ENCODE measurements at regions not wholly inside any gene's neighbourhood (a gene's known extent, or its start where the extent isn't known, plus 50 kb on each side); places are given as distances from the start of the nearest gene placed in this dataset.

DNA sequence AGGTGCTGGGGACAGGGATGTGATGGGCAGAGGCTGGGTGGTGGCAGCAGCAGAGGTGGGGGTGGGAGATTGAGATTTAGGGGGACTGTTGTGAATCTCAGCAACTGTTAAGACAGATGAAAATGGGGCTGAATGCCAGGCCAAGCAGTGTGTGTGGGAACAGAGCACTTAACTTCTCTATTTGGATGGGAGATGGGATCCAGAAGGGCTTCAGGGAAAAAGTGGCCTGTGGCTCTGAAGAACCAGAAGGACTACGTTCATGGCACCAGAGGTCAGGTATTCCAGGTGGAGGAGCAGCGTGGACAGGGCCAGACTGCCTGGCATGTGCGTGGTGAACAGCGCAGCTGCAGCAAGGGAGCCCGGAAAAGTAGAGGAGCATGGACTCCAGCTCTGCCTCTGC, 82.6 kb upstream of the SYT13 start:
- intact Hi-C loops (cut with DNase I; ENCODE audit: low total_unique reads), result no loop called here
- TF ChIP-seq, protein P1, sequence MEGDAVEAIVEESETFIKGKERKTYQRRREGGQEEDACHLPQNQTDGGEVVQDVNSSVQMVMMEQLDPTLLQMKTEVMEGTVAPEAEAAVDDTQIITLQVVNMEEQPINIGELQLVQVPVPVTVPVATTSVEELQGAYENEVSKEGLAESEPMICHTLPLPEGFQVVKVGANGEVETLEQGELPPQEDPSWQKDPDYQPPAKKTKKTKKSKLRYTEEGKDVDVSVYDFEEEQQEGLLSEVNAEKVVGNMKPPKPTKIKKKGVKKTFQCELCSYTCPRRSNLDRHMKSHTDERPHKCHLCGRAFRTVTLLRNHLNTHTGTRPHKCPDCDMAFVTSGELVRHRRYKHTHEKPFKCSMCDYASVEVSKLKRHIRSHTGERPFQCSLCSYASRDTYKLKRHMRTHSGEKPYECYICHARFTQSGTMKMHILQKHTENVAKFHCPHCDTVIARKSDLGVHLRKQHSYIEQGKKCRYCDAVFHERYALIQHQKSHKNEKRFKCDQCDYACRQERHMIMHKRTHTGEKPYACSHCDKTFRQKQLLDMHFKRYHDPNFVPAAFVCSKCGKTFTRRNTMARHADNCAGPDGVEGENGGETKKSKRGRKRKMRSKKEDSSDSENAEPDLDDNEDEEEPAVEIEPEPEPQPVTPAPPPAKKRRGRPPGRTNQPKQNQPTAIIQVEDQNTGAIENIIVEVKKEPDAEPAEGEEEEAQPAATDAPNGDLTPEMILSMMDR (IDR thresholded peaks at IDR 0.05), result no peak
- TF ChIP-seq POLR2AphosphoS5 (IDR thresholded peaks at IDR 0.05) (no peak), EP300 (IDR thresholded peaks at IDR 0.05) (no peak), POLR2A (IDR thresholded peaks at IDR 0.05) (no peak)
- WGBS, 5 donors, result 81 to 89% (median 86%) methylated on average over 5 of the region's 5 CpGs

DNA sequence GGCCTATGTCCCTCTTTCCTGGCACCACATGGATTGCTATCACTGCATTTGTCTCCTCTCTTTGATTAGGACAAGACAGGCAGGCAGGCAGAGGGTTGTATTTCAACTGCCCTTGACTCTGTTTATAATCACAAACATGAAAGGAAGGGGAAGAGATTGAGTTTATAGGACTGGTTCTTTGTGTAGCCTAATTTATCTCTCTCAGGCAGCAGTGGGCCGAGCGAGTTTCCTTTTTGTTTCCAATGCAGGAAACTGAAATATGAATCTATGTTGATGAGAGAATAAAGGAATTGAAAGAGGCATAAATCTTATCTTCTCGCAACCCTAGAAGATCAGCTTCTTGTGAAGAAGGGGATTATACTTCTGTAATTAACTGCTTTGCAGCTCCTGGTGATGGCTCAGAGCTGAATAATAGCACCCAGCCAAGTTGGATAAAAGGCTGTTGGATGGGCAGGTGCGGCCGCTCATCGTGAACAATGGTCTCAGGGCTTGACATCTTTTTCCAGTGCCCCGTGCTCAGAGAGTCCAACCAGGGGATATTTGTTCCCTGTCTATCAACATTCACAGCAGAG, 80.6 kb upstream of the SYT13 start:
- H3K4me3 ChIP-seq, result no peak overlapping the region
- peaks cover 0 to 9% (median 3%) of the 10 kb centered on the region in 4 donors for H3K4me1 ChIP-seq
- no peak overlapping the region for H3K27ac ChIP-seq
- no peaks in the 10 kb centered on the region for H3K36me3 ChIP-seq
- WGBS, 5 donors, result 57 to 71% (median 66%) methylated on average over 7 of the region's 7 CpGs
- H3K9me3 ChIP-seq, result no peaks in the 10 kb centered on the region
- DNase-seq, result no peak
- intact Hi-C loops (cut with DNase I; ENCODE audit: low total_unique reads), result no loop called here
- TF ChIP-seq POLR2A (IDR thresholded peaks at IDR 0.05) (no peak), EP300 (IDR thresholded peaks at IDR 0.05) (no peak), POLR2AphosphoS5 (IDR thresholded peaks at IDR 0.05) (no peak)
- TF ChIP-seq, protein P1 (IDR thresholded peaks at IDR 0.05), result no peak
- H3K27me3 ChIP-seq, result peaks cover 0 to 41% (median 17%) of the 10 kb centered on the region in 3 donors

More for the DNA sequence above, 82.6 kb upstream of the SYT13 start:
- no peak for DNase-seq
- H3K36me3 ChIP-seq, result no peaks in the 10 kb centered on the region
- H3K27ac ChIP-seq, result no peak overlapping the region
- H3K4me1 ChIP-seq, result peaks cover 0 to 10% (median 3%) of the 10 kb centered on the region in 4 donors
- no peaks in the 10 kb centered on the region for H3K9me3 ChIP-seq
- no peak overlapping the region for H3K4me3 ChIP-seq
- H3K27me3 ChIP-seq, result peaks cover 0 to 61% (median 17%) of the 10 kb centered on the region in 3 donors

DNA sequence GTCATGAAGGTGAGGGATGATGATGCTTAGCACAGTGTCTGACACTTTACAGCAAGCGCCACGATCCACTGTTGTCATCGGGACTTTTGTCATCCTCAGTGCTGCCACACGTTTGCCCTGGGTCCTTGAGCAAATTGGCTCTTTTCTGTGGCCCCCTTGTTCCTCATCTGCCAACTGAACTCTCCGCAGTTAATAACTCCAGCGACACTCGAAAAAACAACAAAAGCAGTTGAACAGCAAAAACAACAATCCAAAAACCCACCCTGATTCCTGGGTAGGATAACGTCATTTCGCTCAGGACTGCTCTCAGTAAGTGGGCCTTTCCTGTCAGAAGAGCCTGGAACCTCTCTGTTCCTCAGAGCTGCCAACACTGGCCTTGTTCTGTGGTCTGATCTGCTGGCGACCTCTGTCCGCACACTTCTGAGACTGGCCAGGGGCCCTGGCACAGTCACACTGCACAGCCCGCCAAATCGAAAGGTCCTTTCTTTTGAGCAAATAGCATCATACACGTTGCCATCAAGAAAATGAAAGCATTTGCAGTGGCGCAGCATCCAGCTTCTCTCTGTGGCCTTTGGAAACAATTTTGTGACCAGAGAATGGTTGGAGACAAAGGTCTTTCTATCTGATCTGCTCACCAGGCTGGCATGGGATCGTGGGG, 79.9 kb upstream of the SYT13 start:
- peak in 1 of 2 donors; percentile 27 for DNase-seq
- intact Hi-C loops (cut with DNase I; ENCODE audit: low total_unique reads), result no loop called here
- Histone ChIP-seq H3K27me3 (peaks cover 0 to 35% (median 12%) of the 10 kb centered on the region in 3 donors), H3K36me3 (no peaks in the 10 kb centered on the region), H3K9me3 (no peaks in the 10 kb centered on the region), H3K4me1 (peaks cover 0 to 3% (median under 1%) of the 10 kb centered on the region in 4 donors), H3K4me3 (no peak overlapping the region), H3K27ac (no peak overlapping the region)
- TF ChIP-seq EP300 (IDR thresholded peaks at IDR 0.05) (no peak), POLR2A (IDR thresholded peaks at IDR 0.05) (no peak), POLR2AphosphoS5 (IDR thresholded peaks at IDR 0.05) (no peak)
- TF ChIP-seq, protein P1 (IDR thresholded peaks at IDR 0.05), result no peak
- WGBS, 5 donors, result 74 to 84% (median 80%) methylated on average over 16 of the region's 16 CpGs

- Histone ChIP-seq H3K27ac (no peak overlapping the region), H3K27me3 (peaks cover 0 to 6% (median 0%) of the 10 kb centered on the region in 3 donors), H3K4me1 (no peaks in the 10 kb centered on the region), H3K9me3 (no peaks in the 10 kb centered on the region), H3K36me3 (no peaks in the 10 kb centered on the region), H3K4me3 (no peak overlapping the region)
- TF ChIP-seq POLR2AphosphoS5 (IDR thresholded peaks at IDR 0.05) (no peak), EP300 (IDR thresholded peaks at IDR 0.05) (no peak), POLR2A (IDR thresholded peaks at IDR 0.05) (no peak)
- TF ChIP-seq, protein P1 (IDR thresholded peaks at IDR 0.05), result no peak
- 13 to 33% (median 20%) methylated on average over 3 of the region's 3 CpGs for WGBS, 5 donors
- DNase-seq, result no peak
- intact Hi-C loops (cut with DNase I; ENCODE audit: low total_unique reads), result no loop called here
Measured at GRCh38 chr11:45362636-45363035, 76.5 kb upstream of the SYT13 start.

Measured in stomach (tissue), 8 donors.